Endothelial cell of umbilical vein (primary cell): ENCODE measurements at regions not wholly inside any gene's neighbourhood (a gene's known extent, or its start where the extent isn't known, plus 50 kb on each side); places are given as distances from the start of the nearest gene placed in this dataset.

Experiments
- BruUV-seq: library from RNA; stranded (reverse); fragments of 400-500 nt; replicated peaks from 2 replicates; lab custom pipeline; 2021; lab: Mats Ljungman, UMichigan
- CTCF ChIA-PET: fragments of 300-600, 350-600 bp; sonication (Branson Sonifier 250); formaldehyde crosslinking; loops from one replicate; lab custom pipeline; 2021; ENCODE audit warnings: antibody characterized with exemption, inconsistent platforms; lab: Charles Lee
- POLR2A ChIA-PET: fragments of 300-600, 350-600 bp; sonication (Branson Sonifier 250); formaldehyde crosslinking; loops from one replicate; lab custom pipeline; 2021; ENCODE audit warnings: antibody characterized with exemption, inconsistent platforms; lab: Charles Lee
- DNase-seq: peaks from one replicate; pipeline ENCODE4 v3.0.0-alpha.2; 2011; ENCODE audit warnings: low read depth, low spot score
- FAIRE-seq: peaks from 2 replicates; lab custom pipeline; 2011; peaks lifted over from hg19 to GRCh38; lab: Jason Lieb, UNC
- H2AFZ ChIP-seq: 2 replicates; pipeline ENCODE4 v1.6.0; 2012; ENCODE audit warnings: low read depth, low read length, control low read depth, inconsistent platforms
- H3K27ac ChIP-seq: 2 replicates; pipeline ENCODE4 v1.5.1; 2011; ENCODE audit warnings: low read depth, mild to moderate bottlenecking, control low read depth, low read length, moderate library complexity; ENCODE audit not compliant: insufficient read depth
- H3K27me3 ChIP-seq, 2 experiments: 2 replicates each; pipeline versions ENCODE4 v1.6.0 to v1.6.1; 2011; ENCODE audit warnings: low read length in 2 of 2, mixed read lengths in 1 of 2; ENCODE audit not compliant: control insufficient read depth in 2 of 2, insufficient read depth in 2 of 2
- H3K36me3 ChIP-seq, 2 experiments: 2 replicates in 1 of 2; 3 replicates in 1 of 2; pipeline ENCODE4 v1.5.1; 2011; ENCODE audit warnings: low read length in 2 of 2, mild to moderate bottlenecking in 1 of 2, moderate library complexity in 1 of 2; ENCODE audit not compliant: control insufficient read depth in 2 of 2, insufficient read depth in 2 of 2; ENCODE audit errors: extremely low read depth in 1 of 2
- H3K4me1 ChIP-seq: 3 replicates; pipeline ENCODE4 v1.5.1; 2011; ENCODE audit warnings: mild to moderate bottlenecking, low read length; ENCODE audit not compliant: control insufficient read depth, insufficient read depth; ENCODE audit errors: extremely low read depth
- H3K4me2 ChIP-seq: 2 replicates; pipeline ENCODE4 v1.6.1; 2011; ENCODE audit warnings: low read length, control low read depth, mixed read lengths; ENCODE audit not compliant: insufficient read depth
- H3K4me3 ChIP-seq, 3 experiments: fragments of 200-600 bp in 1 of 3; sonication (generic), shearing (Covaris generic) in 1 of 3; replicated peaks in 1 of 3; 2 replicates each; pipeline ENCODE4 v1.5.1; 2011 to 2016; ENCODE audit warnings: control low read depth in 3 of 3, low read length in 3 of 3, mild to moderate bottlenecking in 2 of 3, inconsistent platforms in 1 of 3, low read depth in 1 of 3, moderate library complexity in 1 of 3; ENCODE audit not compliant: insufficient read depth in 1 of 3
- H3K79me2 ChIP-seq: 2 replicates; pipeline ENCODE4 v1.6.0; 2012; ENCODE audit warnings: low read length, inconsistent platforms; ENCODE audit not compliant: control insufficient read depth, insufficient read depth
- H3K9ac ChIP-seq: replicated peaks from 2 replicates; pipeline ENCODE3; 2011; ENCODE audit warnings: low read length, control low read depth; ENCODE audit not compliant: insufficient read depth; ENCODE audit errors: extremely low read depth
- H3K9me1 ChIP-seq: replicated peaks from 3 replicates; pipeline ENCODE4 v1.6.0; 2011; ENCODE audit warnings: mild to moderate bottlenecking, low read length; ENCODE audit not compliant: control insufficient read depth, insufficient read depth; ENCODE audit errors: extremely low read depth
- H3K9me3 ChIP-seq: replicated peaks from 2 replicates; pipeline ENCODE4 v1.5.1; 2012; ENCODE audit warnings: low read length, inconsistent platforms; ENCODE audit not compliant: control insufficient read depth, insufficient read depth
- H4K20me1 ChIP-seq: replicated peaks from 2 replicates; pipeline ENCODE3; 2011; ENCODE audit warnings: mild to moderate bottlenecking, low read length; ENCODE audit not compliant: control insufficient read depth, insufficient read depth; ENCODE audit errors: extremely low read depth
- CTCF ChIP-seq, 2 donors: IDR thresholded peaks; 1 replicate in 1 of 2; 2 replicates in 1 of 2; pipeline ENCODE4 v1.5.1; 2011; ENCODE audit warnings: low read length in 2 of 2, mild to moderate bottlenecking in 2 of 2, moderate library complexity in 2 of 2, control low read depth in 1 of 2, inconsistent platforms in 1 of 2, low read depth in 1 of 2; ENCODE audit not compliant: insufficient read depth in 1 of 2; ENCODE audit errors: extremely low read depth in 1 of 2
- EZH2 ChIP-seq: IDR thresholded peaks from 2 replicates; pipeline ENCODE4 v1.6.1; 2012; ENCODE audit warnings: borderline replicate concordance, low read depth, mild to moderate bottlenecking, moderate library complexity, low read length, inconsistent platforms; ENCODE audit not compliant: severe bottlenecking
- FOS ChIP-seq: IDR thresholded peaks from 2 replicates; pipeline ENCODE4 v1.6.1; 2011; ENCODE audit warnings: mild to moderate bottlenecking, low read length, moderate library complexity, borderline replicate concordance; ENCODE audit not compliant: insufficient read depth
- GATA2 ChIP-seq: IDR thresholded peaks from 2 replicates; pipeline ENCODE4 v1.7.0; 2011; ENCODE audit warnings: low read depth, mild to moderate bottlenecking, moderate library complexity, mixed read lengths, low read length; ENCODE audit not compliant: insufficient read length, insufficient read depth
- JUN ChIP-seq: IDR thresholded peaks from 2 replicates; pipeline ENCODE4 v1.6.1; 2011; ENCODE audit warnings: borderline replicate concordance, low read depth; ENCODE audit not compliant: insufficient read length, insufficient read depth
- MAX ChIP-seq: IDR thresholded peaks from 2 replicates; pipeline ENCODE4 v1.6.1; 2011; ENCODE audit not compliant: insufficient read depth, insufficient read length
- POLR2A ChIP-seq: IDR thresholded peaks from 2 replicates; pipeline ENCODE4 v1.6.1; 2012; ENCODE audit warnings: low read depth, mild to moderate bottlenecking, control low read depth, low read length
- POLR2AphosphoS5 ChIP-seq: IDR thresholded peaks from 2 replicates; pipeline ENCODE4 v1.6.1; 2012; ENCODE audit warnings: low read depth, mild to moderate bottlenecking, control low read depth, low read length, moderate library complexity; ENCODE audit not compliant: insufficient read depth
- dilution Hi-C: fragments of 300-500 bp; cut with MboI; formaldehyde crosslinking; loops from one replicate; pipeline ENCODE4 v1.15.0; 2019; ENCODE audit warnings: low sequenced_read_pairs; ENCODE audit not compliant: extremely low pct_ligation_motif_present
- intact Hi-C: fragments of 100-400 bp; cut with micrococcal nuclease; formaldehyde crosslinking; loops from one replicate; pipeline ENCODE4 v1.10.0; 2022

- ChIA-PET POLR2A (no interaction called here), CTCF (no interaction called here)
- Histone ChIP-seq H3K9ac (no peak overlapping the region), H2AFZ (no peak overlapping the region), H3K27me3 (no peaks in the 10 kb centered on the region), H3K9me1 (no peaks in the 10 kb centered on the region), H3K9me3 (no peaks in the 10 kb centered on the region), H3K79me2 (no peaks in the 10 kb centered on the region), H3K27ac (no peak overlapping the region), H3K4me3 (no peak overlapping the region), H3K36me3 (no peaks in the 10 kb centered on the region), H4K20me1 (no peaks in the 10 kb centered on the region), H3K4me1 (peaks cover 4% of the 10 kb centered on the region), H3K4me2 (no peak overlapping the region)
- no peak for DNase-seq
- intact Hi-C loops (no loop called here), dilution Hi-C loops (no loop called here)
- no peak for TF ChIP-seq MAX
- no peak for TF ChIP-seq POLR2AphosphoS5
- no peak for FAIRE-seq
- BruUV-seq = no TSS peak
Measured at GRCh38 chr15:47356297-47356696, 361.0 kb upstream of the SEMA6D start.

GRCh38 chr15:47358876-47359275 is 358.4 kb upstream of the SEMA6D start:
- FAIRE-seq (no peak), DNase-seq (no peak)
- Histone ChIP-seq H3K9me3 (no peaks in the 10 kb centered on the region), H3K27me3 (no peaks in the 10 kb centered on the region), H3K4me2 (no peak overlapping the region), H3K79me2 (no peaks in the 10 kb centered on the region), H4K20me1 (no peaks in the 10 kb centered on the region), H3K27ac (no peak overlapping the region), H3K4me1 (peaks cover 3% of the 10 kb centered on the region), H3K9me1 (no peaks in the 10 kb centered on the region), H3K9ac (no peak overlapping the region), H3K36me3 (no peaks in the 10 kb centered on the region), H2AFZ (no peak overlapping the region), H3K4me3 (no peak overlapping the region)
- CTCF ChIA-PET = no interaction called here
- no TSS peak for BruUV-seq
- TF ChIP-seq POLR2A = no peak
- no peak for TF ChIP-seq FOS
- TF ChIP-seq CTCF (IDR thresholded peaks at IDR 0.05; ENCODE audit: extremely low read depth in 1 of 2, insufficient read depth in 1 of 2, low read depth in 1 of 2, low read length in 2 of 2) = no peak
- TF ChIP-seq MAX = no peak
- TF ChIP-seq EZH2 = no peak
- no peak for TF ChIP-seq POLR2AphosphoS5
- TF ChIP-seq GATA2 = no peak
- no peak for TF ChIP-seq JUN
- intact Hi-C loops (no loop called here), dilution Hi-C loops (no loop called here)
- POLR2A ChIA-PET = no interaction called here
